ELF-1 (cell line): ENCODE measurements at regions not wholly inside any gene's neighbourhood (a gene's known extent, or its start where the extent isn't known, plus 50 kb on each side); places are given as distances from the start of the nearest gene placed in this dataset.
"Not testable (repeated sequence)": the region's sequence is repeated elsewhere in the genome, so short reads cannot be mapped to it uniquely, and the experiment has no call there.

Source experiments
- DNase-seq: peaks from one replicate; pipeline ENCODE4 v3.0.0-alpha.2; 2016; ENCODE audit warnings: low read depth, low spot score

DNA sequence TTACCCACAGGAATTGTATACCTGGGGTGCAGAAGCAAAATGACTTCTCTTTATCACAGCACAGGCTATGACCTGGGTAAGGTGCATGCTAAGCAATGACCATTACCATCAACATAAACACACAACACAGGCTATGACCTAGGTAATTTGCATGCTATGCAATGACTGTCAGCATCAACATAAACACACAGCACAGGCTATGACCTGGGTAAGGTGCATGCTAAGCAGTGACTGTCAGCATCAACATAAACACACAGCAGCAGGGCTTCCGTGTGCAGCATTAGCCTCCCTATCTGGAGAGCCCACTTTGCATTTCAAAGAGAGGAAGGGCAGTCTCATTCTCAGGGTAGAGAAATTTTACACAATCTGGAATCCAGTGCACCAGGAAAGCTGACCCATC lies 583.0 kb downstream of the TMEM121 start:
- no peak for DNase-seq

- no peak for DNase-seq
Measured at GRCh38 chr14:106115401-106115800, 589.0 kb downstream of the TMEM121 start.

DNA sequence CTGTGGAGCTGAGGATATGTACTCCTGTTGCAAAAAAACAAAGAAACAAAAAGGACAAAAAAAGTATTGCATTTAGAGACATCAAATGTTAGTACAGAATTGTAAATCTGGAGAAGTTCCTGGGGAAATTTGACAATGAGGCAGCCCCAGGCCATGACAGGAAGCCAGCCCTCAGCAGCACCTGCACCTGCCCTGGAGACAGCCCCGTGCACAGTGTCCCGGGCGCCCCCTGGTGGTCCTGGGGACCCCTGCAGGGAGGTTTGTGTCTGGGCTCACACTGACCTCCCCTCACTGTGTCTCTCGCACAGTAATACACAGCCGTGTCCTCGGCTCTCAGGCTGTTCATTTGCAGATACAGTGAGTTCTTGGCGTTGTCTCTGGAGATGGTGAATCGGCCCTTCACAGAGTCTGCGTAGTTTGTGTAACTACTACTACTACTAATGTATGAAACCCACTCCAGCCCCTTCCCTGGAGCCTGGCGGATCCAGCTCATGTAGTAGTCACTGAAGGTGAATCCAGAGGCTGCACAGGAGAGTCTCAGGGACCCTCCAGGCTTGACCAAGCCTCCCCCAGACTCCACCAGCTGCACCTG lies 590.1 kb downstream of the TMEM121 start:
- not testable (repeated sequence) for DNase-seq

DNA sequence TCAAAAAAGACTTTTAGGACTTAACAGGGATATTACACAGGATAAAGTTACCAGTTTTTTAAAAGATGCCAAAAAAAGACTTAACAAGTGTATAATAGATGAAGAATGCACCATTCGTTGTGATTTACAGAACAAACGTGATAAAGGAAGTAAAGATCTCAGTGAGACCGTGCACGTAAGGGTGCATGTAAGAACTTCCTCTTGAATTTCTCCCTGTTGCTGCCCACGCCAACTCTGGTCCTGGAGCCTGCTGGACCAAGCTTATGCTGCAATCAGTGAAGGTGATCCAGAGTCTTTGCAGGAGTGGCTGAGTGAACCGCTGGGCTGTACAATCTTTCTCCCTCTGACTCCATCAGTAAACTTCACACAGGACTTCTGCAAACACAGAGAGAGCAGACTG lies 593.7 kb downstream of the TMEM121 start:
- DNase-seq: no peak

DNA sequence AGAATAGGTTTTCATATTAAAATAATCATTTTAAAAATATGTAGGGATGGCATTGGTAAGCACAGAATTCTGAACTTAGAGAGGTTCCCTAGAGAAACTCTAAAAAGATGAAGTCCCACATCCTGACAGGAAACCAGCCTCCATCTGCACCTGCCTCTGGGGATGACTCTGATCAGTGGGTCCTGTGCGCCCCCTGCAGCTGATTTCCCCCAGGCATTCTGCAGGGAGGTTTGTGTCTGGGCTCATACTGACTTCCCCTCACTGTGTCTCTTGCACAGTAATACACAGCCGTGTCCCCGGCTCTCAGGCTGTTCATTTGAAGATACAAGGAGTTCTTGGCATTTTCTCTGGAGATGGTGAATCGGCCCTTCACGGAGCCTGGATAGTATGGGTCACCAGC lies 602.9 kb downstream of the TMEM121 start:
- no peak for DNase-seq

GRCh38 chr14:106129904-106130661 lies 603.7 kb downstream of the TMEM121 start:
- DNase-seq: not testable (repeated sequence)

DNA sequence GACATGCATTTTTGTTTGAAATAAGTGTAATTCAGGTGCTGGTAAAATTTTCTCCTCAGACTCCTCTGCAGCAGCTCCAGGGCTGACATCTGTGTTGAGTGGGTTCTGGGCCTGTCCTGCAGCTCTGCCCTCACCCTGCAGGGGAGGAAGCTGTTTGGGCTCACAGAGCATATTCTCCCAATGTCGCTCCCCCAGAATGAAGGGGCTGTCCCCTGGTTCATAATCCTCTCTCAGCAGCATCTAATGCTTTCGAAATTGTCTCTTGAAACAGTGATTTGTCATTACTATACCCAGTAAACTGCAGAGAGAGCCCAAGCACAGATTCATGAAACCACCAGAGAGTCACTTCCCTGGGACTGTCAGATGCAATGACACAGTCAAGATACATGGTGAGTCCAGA lies 606.7 kb downstream of the TMEM121 start:
- not testable (repeated sequence) for DNase-seq

- DNase-seq: no peak
Measured at GRCh38 chr14:106134886-106135285, 608.5 kb downstream of the TMEM121 start.

GRCh38 chr14:106141242-106142220 lies 615.1 kb downstream of the TMEM121 start:
- no peak for DNase-seq

DNA sequence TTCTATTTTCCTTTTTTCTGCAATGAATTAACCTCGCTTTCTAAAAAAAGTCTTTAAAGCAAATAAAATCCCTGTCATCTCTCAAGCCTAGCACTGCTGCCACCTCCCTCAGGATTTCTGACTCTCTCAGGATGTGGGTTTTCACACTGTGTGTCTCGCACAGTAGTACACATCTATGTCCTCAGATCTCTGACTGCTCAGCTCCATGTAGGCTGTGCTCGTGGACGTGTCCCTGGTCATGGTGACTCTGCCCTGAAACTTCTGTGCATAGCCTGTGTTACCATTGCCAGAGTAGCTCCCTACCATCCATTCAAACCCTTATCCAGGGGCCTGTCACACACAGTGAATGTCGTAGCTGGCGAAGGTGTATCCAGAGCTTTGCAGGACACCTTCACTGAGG lies 619.3 kb downstream of the TMEM121 start:
- not testable (repeated sequence) for DNase-seq

DNA sequence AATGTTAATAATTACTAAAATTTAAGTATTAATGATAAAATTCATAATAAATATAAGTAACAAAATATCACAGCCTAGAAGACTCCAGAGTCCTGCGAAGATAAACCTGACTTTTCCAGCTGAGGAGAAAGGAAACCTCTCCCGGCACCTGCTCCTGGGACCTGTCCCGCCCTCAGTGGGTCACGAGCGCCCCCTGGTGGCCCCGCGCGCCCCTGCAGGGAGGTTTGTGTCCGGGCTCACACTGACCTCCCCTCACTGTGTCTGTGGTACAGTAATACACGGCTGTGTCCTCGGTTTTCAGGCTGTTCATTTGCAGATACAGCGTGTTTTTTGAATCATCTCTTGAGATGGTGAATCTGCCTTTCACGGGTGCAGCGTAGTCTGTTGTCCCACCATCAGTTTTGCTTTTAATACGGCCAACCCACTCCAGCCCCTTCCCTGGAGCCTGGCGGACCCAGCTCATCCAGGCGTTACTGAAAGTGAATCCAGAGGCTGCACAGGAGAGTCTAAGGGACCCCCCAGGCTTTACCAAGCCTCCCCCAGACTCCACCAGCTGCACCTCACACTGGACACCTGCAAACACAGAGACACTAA lies 627.1 kb downstream of the TMEM121 start:
- DNase-seq: peak; percentile 68

DNA sequence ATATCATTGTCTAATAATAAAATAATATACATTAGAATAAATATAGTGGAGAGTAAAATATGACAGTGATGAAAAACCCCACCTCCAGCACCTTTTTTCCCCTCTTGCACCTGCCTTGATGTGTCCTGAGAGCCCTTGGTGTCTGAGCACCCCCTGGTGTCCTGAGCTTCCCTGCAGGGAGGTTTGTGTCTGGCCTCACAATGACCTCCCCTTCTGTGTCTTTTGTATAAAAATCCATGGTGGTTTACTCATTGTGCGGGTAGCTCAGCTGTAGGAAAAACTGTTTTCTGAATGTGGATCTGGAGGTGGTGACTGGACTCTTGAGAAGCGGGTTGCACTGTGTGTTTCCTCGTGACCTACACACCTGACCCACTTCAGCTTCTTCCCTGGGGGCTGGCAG lies 636.9 kb downstream of the TMEM121 start:
- DNase-seq: no peak

- DNase-seq: not testable (repeated sequence)
Measured at GRCh38 chr14:106163812-106164211, 637.4 kb downstream of the TMEM121 start.

- no peak for DNase-seq
Measured at GRCh38 chr14:106166232-106166631, 639.8 kb downstream of the TMEM121 start.

DNA sequence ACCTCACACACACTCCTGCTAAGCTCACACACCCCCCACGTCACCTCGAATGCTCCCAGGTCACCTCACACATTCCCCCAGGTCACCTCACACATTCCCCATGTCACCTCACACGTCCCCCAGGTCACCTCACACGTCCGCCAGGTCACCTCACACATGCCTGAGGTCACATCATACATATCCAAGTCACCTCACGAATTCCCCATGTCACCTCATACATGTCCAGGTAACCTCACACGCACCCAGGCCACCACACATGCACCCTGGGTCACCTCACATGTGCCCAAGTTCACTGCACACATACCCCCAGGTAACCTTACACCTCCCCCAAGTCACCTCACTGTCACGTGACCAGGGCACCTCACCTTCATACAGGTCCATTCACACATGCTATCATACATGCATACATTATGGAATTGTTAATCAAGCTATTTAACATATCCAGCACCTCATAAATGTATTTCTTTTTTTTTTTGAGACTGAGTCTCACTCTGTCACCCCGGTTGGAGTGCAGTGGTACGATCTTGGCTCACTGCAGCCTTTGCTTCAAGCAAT lies 640.3 kb downstream of the TMEM121 start:
- no peak for DNase-seq

- DNase-seq: peak; percentile 5
Measured at GRCh38 chr14:106170163-106170658, 643.8 kb downstream of the TMEM121 start.

DNA sequence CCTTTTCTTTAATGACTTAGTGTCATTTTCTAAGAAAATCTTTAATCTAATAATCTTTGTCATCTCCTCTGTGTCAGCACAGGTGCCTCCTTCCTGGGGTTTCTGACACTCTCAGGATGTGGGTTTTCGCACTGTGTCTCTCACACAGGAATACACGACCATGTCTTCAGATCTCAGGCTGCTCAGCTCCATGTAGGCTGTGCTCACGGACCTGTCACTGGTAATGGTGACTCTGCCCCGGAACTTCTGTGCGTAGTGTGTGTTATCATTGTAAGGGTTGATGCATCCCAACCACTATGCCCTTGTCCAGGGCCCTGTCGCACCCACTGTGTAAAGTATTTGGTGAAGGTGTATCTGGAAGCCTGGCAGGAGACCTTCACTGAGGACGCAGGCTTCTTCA lies 647.8 kb downstream of the TMEM121 start:
- no peak for DNase-seq

GRCh38 chr14:106177266-106178246 lies 651.2 kb downstream of the TMEM121 start:
- DNase-seq: not testable (repeated sequence)

GRCh38 chr14:106179761-106180160 lies 653.4 kb downstream of the TMEM121 start:
- no peak for DNase-seq

GRCh38 chr14:106184771-106185170 lies 658.4 kb downstream of the TMEM121 start:
- DNase-seq: not testable (repeated sequence)
